H1 (cell line): ENCODE measurements at regions not wholly inside any gene's neighbourhood (a gene's known extent, or its start where the extent isn't known, plus 50 kb on each side); places are given as distances from the start of the nearest gene placed in this dataset.

Experiments used
- CHD2 ChIP-seq: IDR thresholded peaks from 2 replicates; pipeline ENCODE4 v1.6.1; 2012; ENCODE audit warnings: low read length, improper control_type of control experiment
- CHD7 ChIP-seq: fragments of 300-600 bp; sonication (generic); IDR thresholded peaks from 2 replicates; pipeline ENCODE4 v1.7.1; 2012; ENCODE audit warnings: low read length, moderate library complexity, mild to moderate bottlenecking, inconsistent platforms; ENCODE audit not compliant: insufficient replicate concordance
- E2F6 ChIP-seq: IDR thresholded peaks from 2 replicates; pipeline ENCODE4 v1.6.1; 2012; ENCODE audit warnings: inconsistent platforms
- GTF2F1 ChIP-seq: IDR thresholded peaks from 2 replicates; pipeline ENCODE4 v1.6.1; 2012; ENCODE audit warnings: low read depth, low read length, improper control_type of control experiment, borderline replicate concordance
- MAFK ChIP-seq: IDR thresholded peaks from 2 replicates; pipeline ENCODE4 v1.6.1; 2012; ENCODE audit warnings: low read depth, mild to moderate bottlenecking, improper control_type of control experiment, low read length
- POU5F1 ChIP-seq: IDR thresholded peaks from 2 replicates; pipeline ENCODE4 v1.6.1; 2011; ENCODE audit warnings: low read depth, mild to moderate bottlenecking, low read length, moderate library complexity
- SAP30 ChIP-seq: fragments of 300-600 bp; sonication (generic); IDR thresholded peaks from 2 replicates; pipeline ENCODE4 v1.7.1; 2012; ENCODE audit warnings: low read length, moderate library complexity, mild to moderate bottlenecking, inconsistent platforms; ENCODE audit not compliant: insufficient read depth, insufficient replicate concordance
- SP1 ChIP-seq: IDR thresholded peaks from 2 replicates; pipeline ENCODE4 v1.6.1; 2011; ENCODE audit warnings: low read depth, low read length
- SP4 ChIP-seq: IDR thresholded peaks from 2 replicates; pipeline ENCODE4 v1.6.1; 2012; ENCODE audit warnings: low read length, inconsistent platforms
- SRF ChIP-seq: IDR thresholded peaks from 2 replicates; pipeline ENCODE4 v1.6.1; 2011; ENCODE audit warnings: mild to moderate bottlenecking, low read depth, low read length, moderate library complexity
- TEAD4 ChIP-seq: IDR thresholded peaks from 2 replicates; pipeline ENCODE4 v1.6.1; 2012; ENCODE audit warnings: low read depth, low read length, inconsistent platforms, mixed read lengths
- TF ChIP-seq, protein P1 (sequence below): IDR thresholded peaks from 2 replicates; pipeline ENCODE4 v1.6.1; 2012; ENCODE audit warnings: inconsistent platforms

- TF ChIP-seq CHD7 (no peak), SP4 (no peak), E2F6 (no peak), SRF (no peak), GTF2F1 (no peak), MAFK (no peak), SP1 (no peak), TEAD4 (no peak), CHD2 (no peak), SAP30 (no peak), POU5F1 (no peak)
- TF ChIP-seq, protein P1, sequence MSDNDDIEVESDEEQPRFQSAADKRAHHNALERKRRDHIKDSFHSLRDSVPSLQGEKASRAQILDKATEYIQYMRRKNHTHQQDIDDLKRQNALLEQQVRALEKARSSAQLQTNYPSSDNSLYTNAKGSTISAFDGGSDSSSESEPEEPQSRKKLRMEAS, result no peak
These were observed 198.6 kb downstream of the KLF13 start (continued) for GRCh38 chr15:31525185-31525695.
